Glutamatergic neuron (in vitro differentiated cells): ENCODE measurements at regions not wholly inside any gene's neighbourhood (a gene's known extent, or its start where the extent isn't known, plus 50 kb on each side); places are given as distances from the start of the nearest gene placed in this dataset.
A peak's percentile ranks its signal among the peaks of the same experiment; 100 is the strongest.

Experiments used
- DNase-seq: peaks from one replicate; pipeline ENCODE4 v3.0.0; 2022
- H3K27ac Mint-ChIP-seq: one replicate; pipeline ENCODE4 v1.8.0; 2020; ENCODE audit warnings: mild to moderate bottlenecking, mixed read lengths, inconsistent platforms; ENCODE audit not compliant: unreplicated experiment
- H3K27me3 Mint-ChIP-seq: one replicate; pipeline ENCODE4 v1.8.0; 2020; ENCODE audit warnings: mild to moderate bottlenecking, moderate library complexity, mixed read lengths, inconsistent platforms; ENCODE audit not compliant: unreplicated experiment
- H3K36me3 Mint-ChIP-seq: one replicate; pipeline ENCODE4 v1.8.0; 2020; ENCODE audit warnings: mild to moderate bottlenecking, mixed read lengths, inconsistent platforms; ENCODE audit not compliant: unreplicated experiment
- H3K4me1 Mint-ChIP-seq: one replicate; pipeline ENCODE4 v1.8.0; 2020; ENCODE audit warnings: mild to moderate bottlenecking, low read depth, mixed read lengths, inconsistent platforms; ENCODE audit not compliant: unreplicated experiment
- H3K4me3 Mint-ChIP-seq: one replicate; pipeline ENCODE4 v1.8.0; 2020; ENCODE audit warnings: mild to moderate bottlenecking, mixed read lengths, inconsistent platforms; ENCODE audit not compliant: unreplicated experiment
- H3K9me3 Mint-ChIP-seq: one replicate; pipeline ENCODE4 v1.8.0; 2020; ENCODE audit warnings: mild to moderate bottlenecking, moderate library complexity, mixed read lengths, inconsistent platforms; ENCODE audit not compliant: unreplicated experiment
- TF ChIP-seq, protein P1 (sequence below): fragments of 200-600 bp; sonication (generic); IDR thresholded peaks from one replicate; pipeline ENCODE4 v1.5.0; 2021; ENCODE audit not compliant: partially characterized antibody, unreplicated experiment

DNA sequence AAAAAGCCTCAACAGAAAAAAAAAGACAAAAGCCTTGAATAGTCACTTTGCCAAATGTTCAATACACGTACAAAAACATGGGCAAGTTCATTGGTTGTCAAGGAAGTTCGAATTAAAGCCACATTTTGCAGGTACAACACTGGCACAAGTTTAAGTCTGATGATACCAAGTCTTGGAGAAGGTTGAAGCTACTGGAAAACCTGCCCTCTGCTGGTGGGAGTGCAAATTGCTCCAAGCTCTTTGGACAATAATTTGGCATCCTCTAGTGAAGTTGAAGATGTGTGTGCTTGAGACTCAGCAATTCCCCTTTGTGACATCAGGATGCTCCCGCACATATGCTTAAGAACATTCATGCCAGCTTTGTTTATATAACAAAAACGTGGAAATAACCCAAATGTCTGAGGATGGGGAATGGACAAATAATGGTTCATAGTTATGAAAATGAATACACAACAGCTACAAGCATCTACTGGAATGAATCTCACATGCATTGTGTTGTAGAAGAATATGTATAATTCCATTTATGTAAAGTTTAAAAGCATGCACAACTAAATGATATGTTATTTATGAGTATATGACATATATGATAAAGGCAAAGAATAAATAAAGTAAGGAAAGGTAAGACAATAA lies 120.0 kb upstream of the PLPP4 start:
- no peaks in the 10 kb centered on the region for H3K9me3 Mint-ChIP-seq
- TF ChIP-seq, protein P1, sequence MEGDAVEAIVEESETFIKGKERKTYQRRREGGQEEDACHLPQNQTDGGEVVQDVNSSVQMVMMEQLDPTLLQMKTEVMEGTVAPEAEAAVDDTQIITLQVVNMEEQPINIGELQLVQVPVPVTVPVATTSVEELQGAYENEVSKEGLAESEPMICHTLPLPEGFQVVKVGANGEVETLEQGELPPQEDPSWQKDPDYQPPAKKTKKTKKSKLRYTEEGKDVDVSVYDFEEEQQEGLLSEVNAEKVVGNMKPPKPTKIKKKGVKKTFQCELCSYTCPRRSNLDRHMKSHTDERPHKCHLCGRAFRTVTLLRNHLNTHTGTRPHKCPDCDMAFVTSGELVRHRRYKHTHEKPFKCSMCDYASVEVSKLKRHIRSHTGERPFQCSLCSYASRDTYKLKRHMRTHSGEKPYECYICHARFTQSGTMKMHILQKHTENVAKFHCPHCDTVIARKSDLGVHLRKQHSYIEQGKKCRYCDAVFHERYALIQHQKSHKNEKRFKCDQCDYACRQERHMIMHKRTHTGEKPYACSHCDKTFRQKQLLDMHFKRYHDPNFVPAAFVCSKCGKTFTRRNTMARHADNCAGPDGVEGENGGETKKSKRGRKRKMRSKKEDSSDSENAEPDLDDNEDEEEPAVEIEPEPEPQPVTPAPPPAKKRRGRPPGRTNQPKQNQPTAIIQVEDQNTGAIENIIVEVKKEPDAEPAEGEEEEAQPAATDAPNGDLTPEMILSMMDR = peak; percentile 94
- H3K4me1 Mint-ChIP-seq = no peaks in the 10 kb centered on the region
- H3K4me3 Mint-ChIP-seq = no peak overlapping the region
- peak; percentile 80 for DNase-seq
- H3K27ac Mint-ChIP-seq = no peak overlapping the region
- no peaks in the 10 kb centered on the region for H3K27me3 Mint-ChIP-seq
- H3K36me3 Mint-ChIP-seq = no peaks in the 10 kb centered on the region

DNA sequence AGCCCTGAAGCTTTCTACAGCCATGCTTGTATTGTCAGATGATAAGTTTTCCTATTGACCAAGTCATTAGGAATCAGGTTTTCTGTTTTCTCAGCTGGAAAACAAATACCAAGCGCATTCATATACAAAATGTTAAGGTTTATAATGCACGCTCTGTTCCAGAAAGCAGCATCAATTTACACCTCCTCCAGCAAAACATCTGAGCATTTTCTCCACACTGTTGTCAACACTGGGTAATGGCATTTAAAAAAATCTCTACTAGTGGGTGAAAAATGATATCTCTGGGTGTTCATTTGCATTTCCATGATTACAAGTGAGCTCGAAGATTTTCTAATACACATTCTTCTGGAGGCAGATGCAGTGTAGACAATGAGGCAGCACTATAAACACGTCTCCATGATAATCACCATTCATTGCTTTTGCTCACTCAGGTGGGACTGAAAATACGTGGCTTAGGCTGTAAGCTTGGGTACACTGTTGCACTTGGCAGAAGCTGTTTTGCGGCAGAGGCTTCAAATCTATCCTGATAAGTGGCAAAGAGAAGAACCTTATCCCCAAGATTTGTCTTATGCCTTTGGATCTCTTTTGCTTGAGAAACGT lies 114.8 kb upstream of the PLPP4 start:
- no peak overlapping the region for H3K4me3 Mint-ChIP-seq

DNA sequence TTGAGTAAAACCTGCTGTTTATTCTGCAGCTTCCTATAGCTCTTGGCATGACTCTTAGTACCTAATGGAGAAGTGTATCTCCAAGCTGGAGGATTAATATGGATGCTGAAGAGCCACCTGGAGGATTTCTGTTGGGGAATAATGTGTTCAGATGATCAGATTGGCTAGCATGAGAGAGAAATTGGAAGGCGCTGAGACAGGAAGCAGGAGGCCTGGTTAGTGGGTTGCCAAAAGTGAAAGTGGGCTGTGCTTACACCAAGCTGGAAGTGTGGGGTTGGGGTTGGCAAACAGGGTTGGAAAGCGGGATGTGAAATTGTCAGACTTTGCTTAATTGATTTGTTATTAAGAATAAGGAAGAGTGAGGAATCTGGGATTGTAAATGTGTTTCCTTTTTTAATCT lies 111.8 kb upstream of the PLPP4 start:
- Mint-ChIP-seq H3K4me1 (no peaks in the 10 kb centered on the region), H3K9me3 (no peaks in the 10 kb centered on the region), H3K36me3 (no peaks in the 10 kb centered on the region), H3K27ac (no peak overlapping the region), H3K4me3 (no peak overlapping the region), H3K27me3 (no peaks in the 10 kb centered on the region)
- DNase-seq = no peak
- TF ChIP-seq, protein P1 = no peak

More for the DNA sequence above, 114.8 kb upstream of the PLPP4 start:
- H3K27me3 Mint-ChIP-seq = no peaks in the 10 kb centered on the region
- H3K36me3 Mint-ChIP-seq = no peaks in the 10 kb centered on the region
- H3K9me3 Mint-ChIP-seq = no peaks in the 10 kb centered on the region
- TF ChIP-seq, protein P1 = no peak
- no peaks in the 10 kb centered on the region for H3K4me1 Mint-ChIP-seq
- no peak overlapping the region for H3K27ac Mint-ChIP-seq
- no peak for DNase-seq

DNA sequence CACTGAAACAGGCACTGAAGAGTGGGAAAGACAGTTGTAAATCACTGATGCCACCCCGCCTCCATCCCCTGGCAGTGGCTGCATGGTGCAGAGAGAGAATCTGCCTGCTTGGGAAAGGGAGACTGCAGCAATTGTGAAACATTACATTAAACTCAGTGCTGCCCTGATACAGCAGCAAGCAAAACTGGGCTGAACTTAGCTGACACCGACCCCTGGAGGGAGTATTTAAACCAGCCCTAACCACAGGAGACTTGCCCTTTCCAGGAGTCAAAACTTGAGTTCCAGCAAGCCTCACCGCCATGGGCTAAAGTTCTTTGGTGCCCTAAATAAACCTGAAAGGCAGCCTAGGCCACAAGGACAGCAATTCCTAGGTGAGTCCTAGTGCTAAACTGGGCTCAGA lies 109.4 kb upstream of the PLPP4 start:
- Mint-ChIP-seq H3K27ac (no peak overlapping the region), H3K36me3 (peaks cover 6% of the 10 kb centered on the region), H3K27me3 (no peaks in the 10 kb centered on the region), H3K4me3 (no peak overlapping the region), H3K9me3 (no peaks in the 10 kb centered on the region), H3K4me1 (no peaks in the 10 kb centered on the region)
- TF ChIP-seq, protein P1 = no peak
- no peak for DNase-seq

DNA sequence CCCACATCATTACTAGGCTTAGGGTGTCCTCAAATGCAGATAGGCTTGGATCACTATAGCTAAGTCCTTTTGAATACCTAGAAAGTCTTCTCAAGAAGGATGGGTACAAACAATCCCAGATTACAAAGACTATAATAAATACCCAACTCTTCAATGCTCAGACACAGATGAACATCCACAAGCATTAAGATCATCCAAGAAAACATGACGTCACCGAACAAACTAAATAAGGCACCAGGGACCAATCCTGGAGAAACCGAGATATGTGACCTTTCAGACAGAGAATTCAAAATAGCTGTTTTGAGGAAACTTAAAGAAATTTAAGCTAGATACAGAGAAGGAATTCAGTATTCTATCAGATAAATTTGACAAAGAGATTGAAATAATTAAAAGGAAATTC lies 108.0 kb upstream of the PLPP4 start:
- Mint-ChIP-seq H3K9me3 (peaks cover 2% of the 10 kb centered on the region), H3K36me3 (peaks cover 6% of the 10 kb centered on the region), H3K27me3 (no peaks in the 10 kb centered on the region), H3K4me1 (no peaks in the 10 kb centered on the region), H3K4me3 (no peak overlapping the region), H3K27ac (no peak overlapping the region)
- TF ChIP-seq, protein P1 = no peak
- DNase-seq = no peak
